GM21423 (cell line): ENCODE measurements at regions not wholly inside any gene's neighbourhood (a gene's known extent, or its start where the extent isn't known, plus 50 kb on each side); places are given as distances from the start of the nearest gene placed in this dataset.
"Not testable (repeated sequence)": the region's sequence is repeated elsewhere in the genome, so short reads cannot be mapped to it uniquely, and the experiment has no call there.

Experiments used
- ATAC-seq: cut with Tn5 transposase; IDR thresholded peaks from one replicate; pipeline ENCODE4 v1.9.1; 2021; ENCODE audit warnings: mild to moderate bottlenecking, moderate library complexity; ENCODE audit not compliant: unreplicated experiment

DNA sequence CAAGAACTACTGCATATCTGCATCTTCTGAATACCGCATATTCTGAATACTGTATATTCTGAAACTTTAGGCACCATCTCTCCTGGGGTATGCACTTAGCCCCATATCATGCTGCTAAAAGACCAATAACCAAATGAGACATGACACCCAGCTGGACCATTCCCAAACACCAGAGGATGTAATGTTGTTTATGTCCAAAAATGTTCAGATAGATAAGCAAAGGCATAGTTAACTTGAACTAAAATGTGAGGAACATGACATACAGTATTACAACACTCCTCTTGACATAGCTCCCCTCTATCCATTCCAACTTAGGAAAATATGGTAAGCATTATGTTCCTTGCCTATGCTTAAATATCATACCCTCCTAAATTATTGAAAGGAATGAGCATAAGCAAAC, 127.3 kb downstream of the TENT5A start:
- no peak for ATAC-seq

DNA sequence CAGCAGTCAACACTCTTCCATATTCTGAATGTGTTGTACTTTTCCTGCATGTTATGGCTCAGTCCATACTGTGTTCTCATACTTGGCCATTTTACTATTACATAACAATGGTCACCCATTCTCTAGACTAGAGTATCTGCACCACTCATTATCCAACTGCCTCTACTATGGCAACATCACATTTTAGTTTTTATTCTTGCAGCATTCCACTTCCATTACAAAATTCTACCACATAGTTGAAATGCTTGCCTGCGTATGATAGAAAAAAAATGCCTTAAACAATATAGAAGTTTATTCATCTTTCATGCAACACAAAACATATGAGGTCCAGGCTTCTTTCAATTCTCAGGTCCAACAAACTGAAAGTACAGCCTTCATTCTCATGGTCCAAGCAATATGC, 128.0 kb downstream of the TENT5A start:
- ATAC-seq, result no peak

DNA sequence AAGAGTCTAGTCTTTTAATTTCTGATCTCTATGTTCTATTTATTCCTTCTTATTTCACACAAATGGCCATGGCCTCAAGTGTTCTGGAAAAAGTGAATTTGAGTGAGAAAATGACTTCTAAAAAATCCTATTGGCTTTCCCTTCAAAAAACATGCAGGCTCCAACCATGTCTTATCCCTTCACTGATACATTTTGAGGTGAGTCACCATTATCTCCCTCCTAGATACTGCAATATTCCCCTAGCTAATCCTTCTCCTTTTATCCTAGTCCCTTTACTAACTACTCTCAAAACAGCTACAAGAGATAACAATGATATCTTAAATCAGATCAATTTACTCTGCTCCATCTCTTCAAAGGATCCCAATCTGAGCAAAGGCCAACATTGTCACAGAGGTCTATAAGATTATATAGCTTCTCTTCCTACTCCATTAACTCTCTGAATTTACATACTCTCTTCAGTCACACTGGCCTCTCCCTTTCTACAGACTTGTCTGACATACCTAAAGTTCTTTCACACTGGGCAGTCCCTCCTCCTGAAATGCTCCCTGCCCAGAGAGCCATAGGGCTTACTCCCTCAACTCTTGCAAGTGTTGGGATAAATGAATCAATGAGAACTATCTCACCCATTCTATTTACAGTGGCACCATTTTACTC, 129.2 kb downstream of the TENT5A start:
- ATAC-seq, result no peak

DNA sequence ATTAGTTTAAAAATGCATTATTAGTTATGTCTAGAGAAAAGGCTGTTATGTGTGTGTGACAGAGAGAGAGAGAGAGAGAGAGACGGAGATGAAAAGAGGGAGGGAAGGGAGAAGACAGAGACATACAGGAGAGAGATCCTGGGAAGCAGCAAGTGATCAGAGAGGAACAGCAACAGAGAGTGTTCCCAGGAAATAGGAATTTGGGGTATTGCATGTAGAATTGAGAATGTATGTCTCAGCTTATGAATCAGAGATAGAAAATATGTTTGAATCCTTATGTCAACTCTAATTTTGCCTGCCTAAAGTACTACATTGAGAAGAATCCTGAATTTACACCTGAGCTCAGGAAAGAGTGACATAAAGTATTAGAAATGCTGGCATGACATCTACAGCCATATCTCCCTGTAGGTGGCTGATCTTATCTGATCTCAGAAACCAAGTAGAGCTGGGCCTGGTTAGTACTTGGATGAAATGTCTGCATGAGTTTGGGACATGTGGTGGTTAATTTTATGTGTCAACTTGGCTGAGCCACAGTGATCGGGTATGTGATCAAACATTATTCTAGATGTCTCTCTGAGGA, 130.6 kb downstream of the TENT5A start:
- ATAC-seq, result no peak

DNA sequence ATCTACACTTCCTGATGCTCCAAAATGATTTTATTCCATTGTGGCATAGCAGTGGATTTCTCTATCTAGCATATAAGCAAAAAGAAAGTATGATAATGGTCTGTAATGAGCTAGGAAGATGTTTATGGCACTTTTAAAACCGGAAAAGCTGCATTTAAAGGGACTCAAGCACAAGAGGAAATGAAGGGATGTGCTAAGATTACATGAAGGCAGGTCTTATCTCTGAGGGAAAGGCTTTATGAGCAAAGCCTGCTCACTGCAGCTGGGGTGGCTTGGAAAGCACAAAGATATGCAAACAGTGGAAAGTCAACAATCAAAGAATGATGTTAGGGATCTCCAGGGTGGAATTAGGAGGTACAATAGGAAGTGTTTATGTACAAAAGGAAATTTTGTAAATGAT, 138.2 kb downstream of the TENT5A start:
- ATAC-seq, result no peak

DNA sequence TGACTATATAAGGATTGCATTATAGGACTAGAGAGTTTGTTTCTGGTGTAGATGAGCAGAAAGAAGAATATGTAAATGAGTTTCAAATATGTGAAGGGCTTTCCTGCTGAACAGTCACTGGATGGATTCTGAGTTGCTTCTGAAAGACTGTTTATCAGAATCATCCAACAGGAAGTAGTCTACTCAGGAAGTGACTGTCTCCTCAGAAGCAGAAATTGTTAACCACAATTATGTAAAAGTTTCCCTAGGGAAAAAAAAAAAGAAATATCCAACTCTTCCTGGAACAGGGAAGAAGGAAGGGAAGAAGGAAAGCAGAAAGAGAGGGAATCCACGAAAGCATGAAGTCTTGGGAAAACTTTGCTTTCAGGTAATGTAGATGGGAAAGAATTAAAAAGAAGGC, 138.9 kb downstream of the TENT5A start:
- no peak for ATAC-seq

DNA sequence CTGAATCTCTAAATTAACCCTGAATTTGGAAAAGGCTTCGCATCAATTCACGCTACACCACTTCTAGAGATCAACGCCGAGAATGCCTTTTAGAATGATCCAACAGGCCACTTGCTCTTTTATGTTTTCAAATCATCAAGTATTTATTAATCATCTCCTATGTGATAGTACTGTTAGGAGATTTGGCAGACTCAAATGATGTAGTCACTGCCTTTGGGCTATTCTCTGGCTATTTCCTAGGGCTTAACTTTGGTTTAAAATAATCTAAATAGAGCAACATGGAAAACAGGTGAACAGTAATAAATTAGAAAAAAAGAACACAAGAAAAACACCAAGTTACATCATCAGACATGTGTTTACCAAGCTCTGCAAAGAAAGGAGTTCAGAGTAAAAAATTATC, 140.3 kb downstream of the TENT5A start:
- no peak for ATAC-seq

DNA sequence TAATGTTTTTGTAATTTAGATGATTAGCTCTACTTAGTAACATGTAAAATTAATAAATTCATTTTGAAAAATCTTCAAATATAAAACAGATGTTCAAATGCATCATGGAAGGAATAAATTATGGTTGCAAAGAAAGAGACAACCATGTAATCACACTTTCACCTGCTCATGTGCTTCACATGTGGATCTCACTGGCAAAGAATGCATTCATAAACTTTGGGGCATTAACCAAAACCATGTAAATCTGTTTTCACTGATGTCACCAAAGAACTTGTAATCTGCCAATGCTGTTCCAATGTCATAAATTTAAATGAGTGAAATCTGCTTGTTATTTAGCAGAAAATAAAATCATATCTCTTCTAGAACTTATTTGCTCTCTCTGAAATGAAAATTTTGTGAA, 142.7 kb downstream of the TENT5A start:
- ATAC-seq, result no peak

DNA sequence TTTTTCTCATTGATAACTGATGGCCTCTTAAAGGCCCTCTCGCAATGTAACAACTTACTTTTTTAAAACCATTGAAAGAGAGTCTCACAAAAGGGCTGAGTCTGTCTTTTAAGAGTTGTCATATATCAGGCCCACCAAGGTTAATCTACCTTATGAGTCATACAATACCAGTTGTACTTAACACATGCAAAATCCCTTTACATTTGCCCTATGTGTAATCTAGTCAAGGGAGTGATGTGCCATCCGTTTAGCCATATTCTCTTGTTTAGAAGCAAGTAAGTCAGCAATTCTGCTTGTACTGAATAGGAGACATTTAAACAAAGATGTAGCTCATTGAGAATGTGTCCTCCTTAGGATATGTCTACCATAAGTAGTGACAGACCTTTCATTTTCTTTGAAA, 143.7 kb downstream of the TENT5A start:
- ATAC-seq, result no peak

DNA sequence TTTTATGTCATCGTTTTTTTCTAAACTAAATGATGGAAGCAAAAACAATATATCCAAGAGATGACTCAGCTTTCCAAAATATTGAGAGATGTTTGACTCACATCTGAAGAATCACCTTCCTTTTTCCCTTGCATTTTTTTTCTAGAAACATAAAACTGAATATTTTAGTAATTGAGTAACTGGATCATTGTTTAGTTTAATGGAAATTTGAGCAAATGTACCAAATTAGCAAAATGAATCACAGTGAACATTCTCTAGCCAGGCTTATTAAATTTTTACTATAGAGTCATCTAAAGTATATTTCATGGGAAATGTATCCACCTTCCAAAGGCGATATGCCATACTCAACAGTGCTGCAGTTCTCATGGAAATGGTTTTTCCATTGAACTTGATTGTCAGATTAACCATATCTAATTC, 145.5 kb downstream of the TENT5A start:
- ATAC-seq, result no peak

DNA sequence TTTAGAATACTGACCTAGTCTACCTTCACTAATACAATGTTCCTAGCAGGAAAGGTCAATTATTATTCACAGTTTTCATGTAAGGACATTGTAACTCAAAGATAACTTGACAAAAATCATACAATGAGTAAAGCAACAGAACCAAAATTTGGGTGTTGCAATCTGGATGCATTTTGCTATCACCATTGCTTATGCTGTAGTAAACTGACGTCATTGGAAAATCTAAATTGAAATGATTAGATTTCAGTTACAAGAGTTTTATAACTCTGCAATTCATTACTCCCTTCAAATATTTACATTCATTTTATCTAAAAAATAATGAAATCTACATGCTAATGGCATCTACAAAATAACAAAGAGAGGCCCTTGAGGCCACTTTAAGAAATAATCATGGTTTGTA, 147.0 kb downstream of the TENT5A start:
- no peak for ATAC-seq

DNA sequence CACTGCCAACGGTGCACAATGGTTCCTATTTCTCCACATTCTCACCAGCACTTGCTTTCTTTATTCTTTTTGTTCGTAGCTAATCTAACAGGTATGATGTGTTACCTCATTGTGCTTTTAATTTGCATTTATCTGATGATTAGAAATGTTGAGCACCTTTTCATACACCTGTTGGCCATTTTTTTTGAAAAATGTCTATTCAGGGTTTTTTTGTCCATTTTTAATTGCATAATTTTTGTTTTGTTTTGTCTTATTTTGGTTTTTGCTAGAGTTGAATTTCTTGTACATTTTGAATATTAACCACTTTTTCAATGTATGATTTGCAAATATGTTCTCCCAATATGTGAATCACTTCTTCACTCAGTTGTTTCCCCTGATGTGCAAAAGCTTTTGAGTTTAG, 150.6 kb downstream of the TENT5A start:
- ATAC-seq, result no peak

DNA sequence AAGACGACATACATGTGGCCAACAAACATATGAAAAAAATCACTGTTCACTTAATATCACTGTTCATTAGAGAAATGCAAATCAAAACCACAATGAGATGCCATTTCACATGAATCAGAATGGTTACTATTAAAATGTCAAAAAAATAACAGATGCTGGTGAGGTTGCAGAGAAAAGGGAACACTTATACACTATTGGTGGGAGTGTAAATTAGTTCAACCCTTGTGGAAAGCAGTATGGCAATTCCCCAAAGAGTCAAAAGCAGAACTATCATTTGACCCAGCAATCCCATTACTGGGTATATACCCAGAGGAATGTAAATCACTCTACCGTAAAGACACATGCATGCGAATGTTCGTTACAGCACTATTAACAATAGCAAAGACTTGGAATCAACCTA, 152.0 kb downstream of the TENT5A start:
- not testable (repeated sequence) for ATAC-seq

DNA sequence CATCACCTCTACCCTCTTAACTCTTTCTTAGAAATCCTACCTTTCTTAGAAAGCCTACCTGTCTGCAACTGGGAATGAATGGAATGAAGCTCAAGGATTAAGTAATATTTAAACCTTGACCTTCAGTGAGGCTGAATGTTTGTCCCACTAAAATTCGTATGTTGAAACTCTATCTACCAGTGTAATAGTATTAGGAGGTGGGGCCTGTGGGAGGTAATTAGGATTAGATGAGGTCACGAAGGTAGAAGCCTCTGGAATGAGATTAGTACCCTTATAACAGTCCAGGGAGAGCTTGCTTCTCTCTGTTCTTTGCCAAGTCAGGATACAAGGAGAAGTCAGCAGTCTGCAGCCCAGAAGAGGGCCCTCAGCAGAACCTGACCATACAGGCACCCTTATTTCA, 158.0 kb downstream of the TENT5A start:
- ATAC-seq, result no peak

DNA sequence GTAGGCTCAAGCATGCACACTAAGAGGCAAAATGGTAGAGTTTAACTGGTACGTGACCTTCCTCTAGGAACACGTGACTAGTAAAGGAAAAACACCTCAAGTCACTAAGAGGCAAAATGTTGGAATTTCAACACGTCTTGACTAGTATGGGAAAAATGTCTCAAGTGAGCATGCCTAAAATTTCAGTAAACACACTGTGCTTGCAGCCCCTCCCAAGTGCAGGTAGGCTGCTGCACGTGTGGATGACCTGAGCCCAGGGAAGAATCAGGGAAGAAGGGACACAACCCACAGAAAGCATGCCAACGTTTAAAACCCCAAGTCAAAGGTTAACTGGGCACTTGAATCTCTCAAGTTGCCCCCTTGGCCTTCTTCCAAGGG, 162.2 kb downstream of the TENT5A start:
- no peak for ATAC-seq

DNA sequence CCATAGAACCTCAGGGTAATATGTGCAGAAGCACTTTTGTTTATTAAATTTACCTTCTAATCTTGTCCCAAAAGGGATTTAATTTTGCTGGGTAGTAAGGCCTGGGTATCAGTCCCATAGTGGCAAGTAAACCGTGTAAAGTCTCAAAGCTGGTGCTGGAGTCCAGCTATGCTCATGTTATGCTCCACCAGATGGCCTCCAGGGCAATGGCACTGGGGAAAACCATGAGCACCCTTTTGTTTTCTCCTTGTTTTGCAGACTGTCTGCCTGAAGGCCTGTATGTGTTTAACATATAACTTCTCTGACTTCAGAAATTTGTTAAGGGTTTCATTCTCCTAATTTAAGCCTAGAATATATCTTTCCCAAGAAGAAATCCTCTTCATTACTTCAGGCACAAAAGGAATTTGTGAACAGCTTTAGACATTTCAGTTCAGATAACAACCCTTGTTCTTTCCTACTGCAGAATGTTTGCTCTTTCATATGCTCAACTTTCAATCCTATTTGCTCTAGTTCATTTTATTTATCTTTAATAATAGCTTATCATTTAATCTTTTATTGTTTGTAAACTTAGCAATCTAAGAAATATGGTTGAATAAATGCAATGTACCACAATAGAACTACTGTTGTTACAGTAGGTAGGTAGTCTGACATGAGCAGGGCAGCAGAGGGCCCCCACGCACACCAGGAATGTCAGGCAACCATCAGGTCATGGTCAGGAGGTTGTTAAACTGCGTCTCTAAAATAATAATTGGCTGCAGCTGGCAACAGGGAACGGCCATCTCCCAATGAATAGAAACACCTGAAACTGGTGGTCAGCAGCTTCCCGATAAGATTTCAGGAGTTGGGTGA, 162.8 kb downstream of the TENT5A start:
- ATAC-seq, result no peak

DNA sequence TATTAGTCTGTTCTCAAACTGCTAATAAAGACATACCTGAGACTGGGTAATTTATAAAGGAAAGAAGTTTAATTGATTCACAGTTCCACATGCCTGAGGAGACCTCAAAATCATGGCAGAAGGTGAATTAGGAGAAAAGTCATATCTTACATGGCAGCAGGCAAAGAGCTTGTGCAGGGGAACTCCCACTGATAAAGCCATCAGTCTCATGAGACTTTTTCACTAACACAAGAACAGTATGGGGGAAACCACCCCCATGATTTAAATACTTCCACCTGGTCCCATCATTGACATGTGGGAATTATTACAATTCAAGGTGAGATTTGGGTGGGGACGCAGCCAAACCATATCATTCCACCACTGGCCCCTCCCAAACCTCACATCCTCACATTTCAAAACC, 166.8 kb downstream of the TENT5A start:
- ATAC-seq, result not testable (repeated sequence)

DNA sequence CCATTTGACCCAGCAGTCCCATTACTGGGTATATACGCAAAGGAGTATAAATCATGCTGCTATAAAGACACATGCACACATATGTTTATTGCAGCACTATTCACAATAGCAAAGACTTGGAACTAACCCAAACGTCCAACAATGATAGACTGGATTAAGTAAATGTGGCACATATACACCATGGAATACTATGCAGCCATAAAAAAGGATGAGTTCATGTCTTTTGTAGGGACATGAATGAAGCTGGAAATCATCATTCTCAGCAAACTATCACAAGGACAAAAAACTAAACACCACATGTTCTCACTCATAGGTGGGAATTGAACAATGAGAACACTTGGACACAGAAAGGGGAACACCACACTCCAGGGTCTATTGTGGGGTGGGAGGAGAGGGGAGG, 168.3 kb downstream of the TENT5A start:
- ATAC-seq, result not testable (repeated sequence)

DNA sequence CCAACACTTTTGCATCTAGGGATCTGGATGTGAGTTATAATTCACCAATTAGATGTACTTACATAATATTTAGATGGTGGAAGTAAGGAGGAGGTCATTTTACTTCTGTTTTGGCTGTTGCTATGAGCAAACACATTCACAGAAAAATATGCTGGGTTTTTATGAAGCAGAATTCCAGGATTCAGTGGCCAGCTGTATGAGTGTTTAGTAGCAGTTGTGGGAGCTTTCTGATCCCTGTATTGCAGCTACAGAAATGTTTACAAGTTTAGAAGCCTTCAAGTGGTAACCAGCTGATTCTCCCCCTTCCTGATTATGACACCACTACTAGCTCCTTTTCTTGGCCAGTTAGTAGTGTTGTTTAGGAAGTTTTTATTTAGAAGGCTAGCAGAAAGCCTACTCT, 177.0 kb downstream of the TENT5A start:
- no peak for ATAC-seq

DNA sequence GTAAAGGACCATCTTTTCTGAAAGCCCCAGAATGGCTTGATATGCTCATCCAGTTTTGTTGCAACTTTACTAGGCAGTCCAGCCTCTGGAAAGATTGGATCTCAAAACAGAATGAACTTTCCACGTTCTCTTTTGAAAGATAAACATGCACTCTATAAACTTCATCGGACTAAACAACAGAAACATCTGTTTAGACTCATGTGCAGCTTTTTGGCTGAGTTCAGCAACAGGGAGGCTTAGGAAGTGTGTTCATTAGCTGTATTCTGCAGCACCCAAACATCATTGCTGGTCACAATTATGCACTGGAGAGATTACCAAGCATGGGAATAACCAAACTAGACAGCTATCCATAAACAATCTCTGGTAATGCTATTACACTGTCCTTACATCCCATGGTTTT, 180.5 kb downstream of the TENT5A start:
- no peak for ATAC-seq

DNA sequence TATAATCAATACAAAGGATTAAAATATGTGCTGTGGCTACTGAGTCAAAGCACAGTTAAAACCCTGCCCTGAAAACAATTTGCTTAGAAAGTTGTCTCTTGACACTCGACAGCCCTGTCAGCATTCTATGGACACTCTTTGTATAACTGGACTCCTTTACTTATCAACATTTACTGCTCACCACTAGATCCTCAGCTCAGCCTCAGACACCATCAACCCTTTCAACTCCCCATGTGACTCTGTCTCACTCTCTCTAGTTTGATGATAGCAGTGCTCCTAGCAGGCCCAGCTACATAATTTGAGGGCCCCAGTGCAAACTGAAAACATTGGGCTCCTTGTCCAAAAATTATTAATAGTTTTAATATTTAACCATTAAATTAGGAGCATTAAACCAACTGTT, 181.8 kb downstream of the TENT5A start:
- no peak for ATAC-seq

DNA sequence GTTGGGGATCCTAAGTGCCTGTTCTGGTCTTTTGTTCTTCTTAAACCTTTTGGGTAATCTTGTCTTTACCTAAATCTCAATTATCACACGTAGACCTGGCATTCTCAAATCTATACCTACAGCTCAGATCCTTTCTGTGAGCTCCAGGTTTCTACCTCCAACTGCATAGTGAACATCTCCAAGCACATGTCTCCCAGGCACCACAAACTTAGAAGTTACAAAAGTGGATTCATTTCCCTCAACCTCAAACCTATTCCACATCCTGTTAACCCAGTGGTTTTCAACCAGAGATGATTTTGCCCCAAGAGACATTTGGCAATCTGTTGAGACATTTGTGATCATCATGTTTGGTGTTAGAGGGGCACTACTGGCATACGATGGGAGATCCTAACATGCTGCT, 183.5 kb downstream of the TENT5A start:
- ATAC-seq, result no peak
